ENCODE measurements at regions not wholly inside any gene's neighbourhood (a gene's known extent, or its start where the extent isn't known, plus 50 kb on each side); places are given as distances from the start of the nearest gene placed in this dataset.
"Not testable (repeated sequence)": the region's sequence is repeated elsewhere in the genome, so short reads cannot be mapped to it uniquely, and the experiment has no call there.

- DNase-seq (ENCODE audit: extremely low spot score, unreplicated experiment): no peak
- Mint-ChIP-seq H3K4me3 (no peak overlapping the region), H3K27ac (no peak overlapping the region), H3K9me3 (no peaks in the 10 kb centered on the region), H3K4me1 (ENCODE audit: unreplicated experiment) (peaks cover 4% of the 10 kb centered on the region), H3K27me3 (peaks cover 12% of the 10 kb centered on the region), H3K36me3 (no peaks in the 10 kb centered on the region)
- TF ChIP-seq CTCF (conservative IDR thresholded peaks at IDR 0.05): no peak
Measured at GRCh38 chr12:89156340-89156739, 196.0 kb downstream of the DUSP6 start.

- Mint-ChIP-seq H3K36me3 (no peaks in the 10 kb centered on the region), H3K27ac (no peak overlapping the region), H3K9me3 (no peaks in the 10 kb centered on the region), H3K4me3 (no peak overlapping the region), H3K4me1 (ENCODE audit: unreplicated experiment) (peaks cover 4% of the 10 kb centered on the region), H3K27me3 (peaks cover 12% of the 10 kb centered on the region)
- DNase-seq (ENCODE audit: extremely low spot score, unreplicated experiment): no peak
- TF ChIP-seq CTCF (conservative IDR thresholded peaks at IDR 0.05): no peak
Measured at GRCh38 chr12:89155826-89156225, 196.5 kb downstream of the DUSP6 start.

- H3K4me3 Mint-ChIP-seq: no peak overlapping the region
- no peaks in the 10 kb centered on the region for H3K9me3 Mint-ChIP-seq
- TF ChIP-seq CTCF (conservative IDR thresholded peaks at IDR 0.05): no peak
- H3K4me1 Mint-ChIP-seq (ENCODE audit: unreplicated experiment): peaks cover 4% of the 10 kb centered on the region
- H3K27ac Mint-ChIP-seq: no peak overlapping the region
- no peak for DNase-seq (ENCODE audit: extremely low spot score, unreplicated experiment)
- H3K27me3 Mint-ChIP-seq: peaks cover 12% of the 10 kb centered on the region
- H3K36me3 Mint-ChIP-seq: no peaks in the 10 kb centered on the region
Measured at GRCh38 chr12:89154743-89155499, 197.4 kb downstream of the DUSP6 start.

GRCh38 chr12:89153341-89153740, 199.0 kb downstream of the DUSP6 start:
- H3K27me3 Mint-ChIP-seq: peaks cover 9% of the 10 kb centered on the region
- no peak overlapping the region for H3K27ac Mint-ChIP-seq
- no peak for DNase-seq (ENCODE audit: extremely low spot score, unreplicated experiment)
- no peak overlapping the region for H3K4me3 Mint-ChIP-seq
- peaks cover 4% of the 10 kb centered on the region for H3K4me1 Mint-ChIP-seq (ENCODE audit: unreplicated experiment)
- H3K36me3 Mint-ChIP-seq: no peaks in the 10 kb centered on the region
- H3K9me3 Mint-ChIP-seq: no peaks in the 10 kb centered on the region
- TF ChIP-seq CTCF (conservative IDR thresholded peaks at IDR 0.05): no peak

DNA sequence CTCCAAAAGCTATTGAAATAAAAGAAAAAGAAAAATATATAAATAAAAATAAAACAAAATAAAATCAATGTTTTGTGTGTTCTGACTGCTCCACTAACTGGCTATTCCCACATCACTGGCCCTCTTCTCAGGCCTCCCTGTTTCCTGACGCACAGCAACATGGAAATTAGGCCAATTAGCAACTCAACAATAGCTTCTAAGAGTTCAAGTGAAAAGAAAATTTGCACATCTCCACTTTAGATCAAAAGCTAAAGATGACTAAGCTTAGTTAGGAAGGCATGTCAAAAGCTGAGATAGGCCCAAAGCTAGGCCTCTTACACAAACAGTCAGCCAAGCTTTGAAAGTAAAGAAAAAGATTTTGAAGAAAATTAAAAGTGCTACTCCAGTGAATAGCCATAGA, 200.8 kb downstream of the DUSP6 start:
- no peak for DNase-seq (ENCODE audit: extremely low spot score, unreplicated experiment)
- H3K27ac Mint-ChIP-seq: no peak overlapping the region
- no peaks in the 10 kb centered on the region for H3K4me1 Mint-ChIP-seq (ENCODE audit: unreplicated experiment)
- peaks cover 6% of the 10 kb centered on the region for H3K27me3 Mint-ChIP-seq
- no peak overlapping the region for H3K4me3 Mint-ChIP-seq
- H3K36me3 Mint-ChIP-seq: no peaks in the 10 kb centered on the region
- H3K9me3 Mint-ChIP-seq: no peaks in the 10 kb centered on the region
- no peak for TF ChIP-seq CTCF (conservative IDR thresholded peaks at IDR 0.05)

DNA sequence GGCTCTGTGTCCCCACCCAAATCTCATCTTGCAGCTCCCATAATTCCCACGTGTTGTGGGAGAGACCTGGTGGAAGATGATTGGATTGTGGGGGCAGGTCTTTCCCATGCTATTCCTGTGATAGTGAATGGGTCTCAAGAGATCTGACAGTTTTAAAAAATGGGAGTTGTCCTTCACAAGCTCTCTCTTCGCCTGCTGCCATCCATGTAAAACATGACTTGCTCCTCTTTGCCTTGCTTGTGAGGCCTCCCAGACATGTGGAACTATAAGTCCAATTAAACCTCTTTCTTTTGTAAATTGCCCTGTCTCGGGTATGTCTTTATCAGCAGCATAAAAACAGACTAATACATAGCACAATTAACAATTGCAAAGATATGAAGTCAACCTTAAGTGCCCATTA, 201.5 kb downstream of the DUSP6 start:
- H3K9me3 Mint-ChIP-seq; H3K27me3 Mint-ChIP-seq; H3K36me3 Mint-ChIP-seq; H3K27ac Mint-ChIP-seq; DNase-seq (ENCODE audit: extremely low spot score, unreplicated experiment); H3K4me3 Mint-ChIP-seq; H3K4me1 Mint-ChIP-seq (ENCODE audit: unreplicated experiment): not testable (repeated sequence)
